ENCODE measurements at regions not wholly inside any gene's neighbourhood (a gene's known extent, or its start where the extent isn't known, plus 50 kb on each side); places are given as distances from the start of the nearest gene placed in this dataset.
"Not testable (repeated sequence)": the region's sequence is repeated elsewhere in the genome, so short reads cannot be mapped to it uniquely, and the experiment has no call there.

DNA sequence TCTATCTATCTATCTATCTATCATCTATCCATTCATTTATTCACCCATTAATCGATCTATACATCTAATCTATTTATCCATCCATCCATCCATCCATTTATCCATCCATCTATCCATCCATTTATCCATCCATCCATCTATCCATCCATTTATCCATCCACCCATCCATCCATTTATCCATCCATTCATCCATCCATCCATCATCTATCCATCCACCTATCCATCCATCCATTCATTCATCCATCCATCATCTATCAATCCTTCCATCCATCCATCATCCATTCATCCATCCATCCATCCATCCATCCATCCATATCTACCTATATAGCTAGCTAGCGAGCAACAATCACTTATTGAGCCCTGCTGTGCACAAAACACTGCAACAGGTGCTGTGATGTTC is 953.1 kb upstream of the ZNF722 start:
- TF ChIP-seq, protein P1, sequence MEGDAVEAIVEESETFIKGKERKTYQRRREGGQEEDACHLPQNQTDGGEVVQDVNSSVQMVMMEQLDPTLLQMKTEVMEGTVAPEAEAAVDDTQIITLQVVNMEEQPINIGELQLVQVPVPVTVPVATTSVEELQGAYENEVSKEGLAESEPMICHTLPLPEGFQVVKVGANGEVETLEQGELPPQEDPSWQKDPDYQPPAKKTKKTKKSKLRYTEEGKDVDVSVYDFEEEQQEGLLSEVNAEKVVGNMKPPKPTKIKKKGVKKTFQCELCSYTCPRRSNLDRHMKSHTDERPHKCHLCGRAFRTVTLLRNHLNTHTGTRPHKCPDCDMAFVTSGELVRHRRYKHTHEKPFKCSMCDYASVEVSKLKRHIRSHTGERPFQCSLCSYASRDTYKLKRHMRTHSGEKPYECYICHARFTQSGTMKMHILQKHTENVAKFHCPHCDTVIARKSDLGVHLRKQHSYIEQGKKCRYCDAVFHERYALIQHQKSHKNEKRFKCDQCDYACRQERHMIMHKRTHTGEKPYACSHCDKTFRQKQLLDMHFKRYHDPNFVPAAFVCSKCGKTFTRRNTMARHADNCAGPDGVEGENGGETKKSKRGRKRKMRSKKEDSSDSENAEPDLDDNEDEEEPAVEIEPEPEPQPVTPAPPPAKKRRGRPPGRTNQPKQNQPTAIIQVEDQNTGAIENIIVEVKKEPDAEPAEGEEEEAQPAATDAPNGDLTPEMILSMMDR (conservative IDR thresholded peaks at IDR 0.05) = no peak
- no peak overlapping the region for H3K27ac ChIP-seq

DNA sequence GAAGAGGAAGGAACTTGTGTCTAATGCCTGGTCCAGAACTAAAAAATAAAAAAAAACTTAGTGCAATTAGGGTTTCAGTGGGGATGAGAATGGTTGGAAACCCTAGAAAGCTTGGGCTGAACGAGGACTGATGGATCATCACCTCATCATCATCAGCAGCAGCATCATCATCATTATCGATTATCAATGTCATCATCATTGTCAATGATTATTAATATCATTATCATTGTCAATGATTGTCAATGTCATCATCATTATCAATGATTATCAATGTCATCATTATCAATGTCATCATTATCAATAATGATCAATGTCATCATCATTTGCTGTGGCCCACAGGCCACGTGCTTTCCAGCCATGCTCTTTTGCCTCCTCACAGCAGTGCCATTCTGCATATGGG is 952.0 kb upstream of the ZNF722 start:
- TF ChIP-seq, protein P1 (conservative IDR thresholded peaks at IDR 0.05) = no peak
- H3K27ac ChIP-seq = no peak overlapping the region

DNA sequence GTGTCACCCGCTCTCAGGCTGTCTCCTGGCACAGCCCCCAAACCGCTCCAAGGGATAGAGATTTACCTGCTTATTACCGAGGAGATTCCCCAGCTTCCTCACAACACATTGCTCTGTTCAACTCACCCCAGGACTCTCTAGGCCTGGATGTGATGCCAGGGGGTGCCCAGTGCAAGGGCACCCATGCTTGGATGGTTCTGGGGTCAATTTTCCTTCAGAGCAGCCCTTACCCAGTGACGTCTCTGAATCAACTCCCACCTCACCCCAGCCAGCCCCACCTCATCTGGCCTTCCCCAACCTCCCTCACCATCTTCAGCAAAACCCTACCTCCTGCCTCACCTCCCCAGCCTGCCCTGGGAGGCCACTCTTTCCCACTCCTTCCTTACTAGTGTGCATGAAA is 951.6 kb upstream of the ZNF722 start:
- TF ChIP-seq, protein P1 (conservative IDR thresholded peaks at IDR 0.05) = no peak
- H3K27ac ChIP-seq = no peak overlapping the region

DNA sequence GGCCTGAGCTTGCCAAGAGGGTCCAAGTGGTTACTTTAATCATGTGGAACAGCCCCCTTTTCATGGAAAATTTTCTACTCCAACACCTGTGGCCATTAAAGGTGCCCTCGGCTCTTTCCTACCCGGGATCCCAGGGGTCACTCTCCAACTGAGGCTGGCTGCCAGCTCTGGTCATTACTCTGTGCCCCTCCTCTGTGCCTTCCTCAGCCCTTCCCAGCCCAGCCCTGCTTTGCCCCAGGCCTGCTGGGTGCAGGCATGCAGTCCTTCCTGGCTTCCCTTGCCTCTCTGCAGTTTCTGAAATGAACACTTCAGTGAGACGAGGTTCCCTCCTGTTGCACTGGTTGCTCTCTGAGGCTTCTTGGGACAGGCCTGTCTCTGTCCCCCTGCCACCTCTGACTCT is 951.1 kb upstream of the ZNF722 start:
- TF ChIP-seq, protein P1 (conservative IDR thresholded peaks at IDR 0.05) = no peak
- H3K27ac ChIP-seq = no peak overlapping the region

DNA sequence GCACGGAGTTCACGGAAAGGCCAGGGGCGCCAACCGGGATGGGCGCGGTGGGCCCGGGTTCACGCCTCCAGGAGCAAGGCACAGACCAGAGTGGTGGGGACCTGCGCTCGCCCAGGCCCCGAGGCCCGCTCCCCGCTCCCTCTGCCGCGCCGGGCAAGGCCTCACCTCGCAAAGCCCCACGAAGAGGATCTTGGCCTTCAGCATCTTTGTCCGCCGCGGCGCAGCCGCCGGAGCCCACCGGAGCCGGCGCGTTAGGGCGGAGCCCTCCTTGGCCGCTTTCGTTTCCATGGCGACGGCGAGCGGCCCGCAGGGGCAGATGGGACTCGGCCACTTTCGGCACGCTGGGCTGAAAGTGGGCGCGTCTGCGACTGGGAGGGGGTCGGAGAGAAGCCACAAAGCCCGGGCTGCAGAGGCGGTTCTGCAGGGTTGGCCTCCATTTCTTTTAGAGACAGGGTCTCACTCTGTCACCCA is 944.4 kb upstream of the ZNF722 start:
- TF ChIP-seq, protein P1 (conservative IDR thresholded peaks at IDR 0.05) = no peak
- no peak overlapping the region for H3K27ac ChIP-seq

DNA sequence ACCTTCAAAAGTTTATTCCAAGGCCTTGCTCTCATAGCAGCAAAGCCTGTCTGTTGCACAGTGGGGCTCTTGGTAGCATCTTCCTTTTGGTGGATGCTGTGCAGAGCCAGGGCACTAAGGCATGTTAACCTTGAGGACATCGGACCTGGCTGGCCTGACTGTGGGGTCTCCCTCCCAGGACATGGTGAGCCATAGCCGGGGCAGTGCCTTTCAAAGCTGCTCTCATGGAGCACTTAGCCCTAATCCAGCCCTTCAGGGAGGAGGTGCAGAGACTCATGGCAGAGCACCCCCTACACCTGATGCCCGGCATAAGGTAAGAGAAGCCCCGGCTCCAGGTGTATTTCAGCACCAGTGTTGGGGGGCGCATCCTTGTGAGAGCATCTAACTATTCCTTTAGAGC is 941.4 kb upstream of the ZNF722 start:
- TF ChIP-seq, protein P1 (conservative IDR thresholded peaks at IDR 0.05) = no peak
- no peak overlapping the region for H3K27ac ChIP-seq

DNA sequence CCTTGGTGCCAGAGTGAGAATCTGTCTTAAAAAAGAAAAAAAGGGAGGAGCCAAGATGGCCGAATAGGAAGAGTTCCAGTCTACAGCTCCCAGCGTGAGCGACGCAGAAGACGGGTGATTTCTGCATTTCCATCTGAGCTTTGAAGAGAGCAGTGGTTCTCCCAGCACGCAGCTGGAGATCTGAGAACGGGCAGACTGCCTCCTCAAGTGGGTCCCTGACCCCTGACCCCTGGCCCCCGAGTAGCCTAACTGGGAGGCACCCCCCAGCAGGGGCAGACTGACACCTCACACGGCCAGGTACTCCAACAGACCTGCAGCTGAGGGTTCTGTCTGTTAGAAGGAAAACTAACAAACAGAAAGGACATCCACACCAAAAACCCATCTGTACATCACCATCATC is 937.9 kb upstream of the ZNF722 start:
- H3K27ac ChIP-seq = not testable (repeated sequence)

DNA sequence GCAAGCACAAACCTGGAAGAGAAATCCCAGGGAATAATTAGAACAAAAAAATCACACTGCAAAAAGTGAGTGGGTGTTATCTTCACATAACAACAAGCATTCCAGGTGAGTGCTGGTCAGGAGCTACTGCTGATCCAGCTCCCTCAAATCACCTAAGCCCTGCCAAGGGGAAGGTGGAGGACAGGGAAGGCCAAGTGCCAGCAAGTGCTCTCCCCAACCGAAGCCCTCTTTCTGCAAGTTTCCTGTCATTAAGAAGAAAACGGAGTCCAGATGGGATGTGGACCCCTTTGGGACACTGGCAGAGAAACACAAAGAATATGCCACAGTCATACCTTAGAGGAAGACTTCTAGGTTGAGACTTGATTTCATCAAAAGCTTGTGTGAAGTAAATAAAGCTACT is 933.0 kb upstream of the ZNF722 start:
- H3K27ac ChIP-seq = no peak overlapping the region
- TF ChIP-seq, protein P1 (conservative IDR thresholded peaks at IDR 0.05) = no peak

DNA sequence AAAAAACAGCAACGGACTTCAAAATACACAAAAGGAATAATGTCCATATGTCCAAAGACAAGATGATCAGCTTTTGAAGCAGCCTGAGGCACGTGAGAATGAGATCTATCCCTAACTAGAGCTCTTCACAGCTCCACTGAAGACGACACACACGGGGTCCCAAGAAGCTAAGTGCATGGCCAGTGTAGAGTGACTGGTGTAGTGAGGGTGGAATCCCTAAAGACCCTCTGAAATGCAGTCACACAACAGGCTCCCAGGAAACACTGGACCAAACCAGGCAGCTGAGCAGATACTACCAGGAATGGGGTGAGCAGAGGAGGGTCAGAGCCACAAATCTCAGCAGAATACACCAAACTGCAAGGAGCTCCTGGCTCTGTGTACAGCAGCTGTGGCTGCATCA is 932.4 kb upstream of the ZNF722 start:
- not testable (repeated sequence) for H3K27ac ChIP-seq
